PC-3 (cell line): ENCODE measurements at regions not wholly inside any gene's neighbourhood (a gene's known extent, or its start where the extent isn't known, plus 50 kb on each side); places are given as distances from the start of the nearest gene placed in this dataset.

Experiments used
- ATAC-seq: fragments of 200-7000 bp; cut with Tn5 transposase; 2 replicates; pipeline ENCODE4 v1.9.1; 2020; ENCODE audit warnings: mild to moderate bottlenecking, moderate library complexity
- BruUV-seq: library from RNA; stranded (reverse); fragments of 400-500 nt; replicated peaks from 2 replicates; lab custom pipeline; 2021; lab: Mats Ljungman, UMichigan
- CTCF ChIA-PET: fragments of 300-600 bp; sonication (Branson Sonifier 250); formaldehyde crosslinking; loops from one replicate; lab custom pipeline; 2022; ENCODE audit warnings: antibody characterized with exemption; lab: Charles Lee
- POLR2A ChIA-PET: fragments of 300-600 bp; sonication (Branson Sonifier 250); formaldehyde crosslinking; loops from one replicate; lab custom pipeline; 2022; ENCODE audit warnings: antibody characterized with exemption; ENCODE audit not compliant: unreplicated experiment; lab: Charles Lee
- DNase-seq: peaks from one replicate; pipeline ENCODE4 v3.0.0-alpha.2; 2015
- H2AFZ ChIP-seq: fragments of 300-600 bp; sonication (generic); 2 replicates; pipeline ENCODE4 v1.6.0; 2016; ENCODE audit warnings: antibody characterized with exemption, low read length
- H3F3A ChIP-seq: fragments of 300-600 bp; sonication (generic); one replicate; pipeline ENCODE4 v1.6.0; 2017; ENCODE audit warnings: antibody characterized with exemption, low read length, control low read depth, mild to moderate bottlenecking; ENCODE audit not compliant: unreplicated experiment
- H3K27ac ChIP-seq: fragments of 300-600 bp; sonication (generic); 2 replicates; pipeline ENCODE4 v1.5.1; 2016; ENCODE audit warnings: mild to moderate bottlenecking, low read length
- H3K27me3 ChIP-seq: fragments of 300-600 bp; sonication (generic); 2 replicates; pipeline ENCODE4 v1.6.1; 2016; ENCODE audit warnings: low read length, mixed read lengths
- H3K36me3 ChIP-seq: fragments of 300-600 bp; sonication (generic); 2 replicates; pipeline ENCODE4 v1.6.1; 2016; ENCODE audit warnings: low read depth, mixed run types, low read length, mixed read lengths
- H3K4me1 ChIP-seq: fragments of 300-600 bp; sonication (generic); 2 replicates; pipeline ENCODE4 v1.5.1; 2016; ENCODE audit warnings: low read length; ENCODE audit not compliant: insufficient read depth
- H3K4me2 ChIP-seq: fragments of 300-600 bp; sonication (generic); 2 replicates; pipeline ENCODE4 v1.6.0; 2016; ENCODE audit warnings: low read length
- H3K4me3 ChIP-seq: fragments of 300-600 bp; sonication (generic); 2 replicates; pipeline ENCODE4 v1.5.1; 2016; ENCODE audit warnings: mild to moderate bottlenecking, low read length, mixed read lengths
- H3K79me2 ChIP-seq: fragments of 300-600 bp; sonication (generic); 2 replicates; pipeline ENCODE4 v1.6.1; 2017; ENCODE audit warnings: low read length, mixed read lengths
- H3K9ac ChIP-seq: fragments of 300-600 bp; sonication (generic); 2 replicates; pipeline ENCODE4 v1.6.0; 2016; ENCODE audit warnings: mild to moderate bottlenecking, low read length
- H3K9me2 ChIP-seq: fragments of 300-600 bp; sonication (generic); replicated peaks from 2 replicates; pipeline ENCODE4 v1.6.1; 2016; ENCODE audit warnings: mixed run types, low read length, mixed read lengths
- H3K9me3 ChIP-seq: fragments of 300-600 bp; sonication (generic); 2 replicates; pipeline ENCODE4 v1.6.1; 2016; ENCODE audit warnings: low read length, mixed read lengths
- H4K20me1 ChIP-seq: fragments of 300-600 bp; sonication (generic); 2 replicates; pipeline ENCODE4 v1.6.1; 2016; ENCODE audit warnings: low read length, mixed read lengths
- CTCF ChIP-seq: fragments of 300-600 bp; sonication (generic); conservative IDR thresholded peaks from 2 replicates; pipeline ENCODE4 v1.5.1; 2017; ENCODE audit warnings: antibody characterized with exemption, low read depth, mild to moderate bottlenecking, low read length
- EZH2 ChIP-seq: fragments of 300-600 bp; sonication (generic); IDR thresholded peaks from one replicate; pipeline ENCODE4 v1.6.1; 2017; ENCODE audit warnings: antibody characterized with exemption, mild to moderate bottlenecking, low read length; ENCODE audit not compliant: unreplicated experiment
- EZH2phosphoT487 ChIP-seq: fragments of 300-600 bp; sonication (generic); IDR thresholded peaks from 2 replicates; pipeline ENCODE4 v1.6.1; 2018; ENCODE audit warnings: mild to moderate bottlenecking, antibody characterized with exemption, low read length, borderline replicate concordance
- intact Hi-C: fragments of 100-400 bp; cut with micrococcal nuclease; formaldehyde crosslinking; loops from 2 replicates; pipeline ENCODE4 v1.9.0; 2023

GRCh38 chrX:110410603-110411002 is 52.0 kb downstream of the RTL9 start:
- no peak overlapping the region for H3K4me3 ChIP-seq
- CTCF ChIA-PET, result interaction anchor here (1.0 kb wide), 1 partner anchor 264 kb away, joined by 3 read pairs; no protein-coding TSS in a partner anchor
- no peaks in the 10 kb centered on the region for H3K27me3 ChIP-seq
- H3F3A ChIP-seq, result peaks cover under 1% of the 10 kb centered on the region
- H3K4me1 ChIP-seq, result peaks cover 53% of the 10 kb centered on the region
- no peak overlapping the region for H2AFZ ChIP-seq
- H3K9me2 ChIP-seq, result no peaks in the 10 kb centered on the region
- intact Hi-C loops, result loop anchor here (10.0 kb wide), 2 partner anchors 406 to 496 kb away; partner anchors contain the start of gene TMEM164
- BruUV-seq, result no TSS peak
- no peaks in the 10 kb centered on the region for H3K9me3 ChIP-seq
- H3K27ac ChIP-seq, result peak overlapping the region; percentile 67
- DNase-seq, result no peak
- H3K4me2 ChIP-seq, result peak overlapping the region; percentile 64
- no peaks in the 10 kb centered on the region for H3K36me3 ChIP-seq
- TF ChIP-seq CTCF, result no peak
- TF ChIP-seq EZH2phosphoT487, result no peak
- no peak for TF ChIP-seq EZH2
- ATAC-seq, result no peak
- POLR2A ChIA-PET, result interaction anchor here (0.7 kb wide), 1 partner anchor 152 kb away, joined by 5 read pairs; no protein-coding TSS in a partner anchor
- no peaks in the 10 kb centered on the region for H3K79me2 ChIP-seq
- peak overlapping the region; percentile 29; the same call in 1 of the 2 replicates for H3K9ac ChIP-seq
- H4K20me1 ChIP-seq, result no peaks in the 10 kb centered on the region

- intact Hi-C loops, result loop anchor here (10.0 kb wide), 2 partner anchors 408 to 498 kb away; partner anchors contain the start of gene TMEM164
- CTCF ChIA-PET, result interaction anchor here (0.9 kb wide), 1 partner anchor 270 kb away, joined by 3 read pairs; no protein-coding TSS in a partner anchor
- Histone ChIP-seq H3K79me2 (no peaks in the 10 kb centered on the region), H3K9me3 (no peaks in the 10 kb centered on the region), H3K4me3 (peak overlapping the region; percentile 28), H3K9me2 (no peaks in the 10 kb centered on the region), H3K27ac (no peak overlapping the region), H3F3A (peaks cover 4% of the 10 kb centered on the region), H3K27me3 (no peaks in the 10 kb centered on the region), H3K4me2 (peak overlapping the region; percentile 66), H3K4me1 (peaks cover 65% of the 10 kb centered on the region), H2AFZ (peak overlapping the region; percentile 59), H4K20me1 (no peaks in the 10 kb centered on the region), H3K36me3 (no peaks in the 10 kb centered on the region), H3K9ac (no peak overlapping the region)
- ATAC-seq (peak; percentile 64), DNase-seq (peak; percentile 82)
- peak; percentile 89 for TF ChIP-seq CTCF
- no peak for TF ChIP-seq EZH2
- no peak for TF ChIP-seq EZH2phosphoT487
- POLR2A ChIA-PET, result no interaction called here
- BruUV-seq, result no TSS peak
Observed at GRCh38 chrX:110412971-110413726, 54.5 kb downstream of the RTL9 start.
